NCI-H2196 treated with DMSO at 0.1 percent for 48 hours (cell line): ENCODE measurements at regions not wholly inside any gene's neighbourhood (a gene's known extent, or its start where the extent isn't known, plus 50 kb on each side); places are given as distances from the start of the nearest gene placed in this dataset.

Experiments
- DNase-seq: peaks from one replicate; lab custom pipeline; 2025; ENCODE audit not compliant: unreplicated experiment; lab: John Stamatoyannopoulos, UW

DNA sequence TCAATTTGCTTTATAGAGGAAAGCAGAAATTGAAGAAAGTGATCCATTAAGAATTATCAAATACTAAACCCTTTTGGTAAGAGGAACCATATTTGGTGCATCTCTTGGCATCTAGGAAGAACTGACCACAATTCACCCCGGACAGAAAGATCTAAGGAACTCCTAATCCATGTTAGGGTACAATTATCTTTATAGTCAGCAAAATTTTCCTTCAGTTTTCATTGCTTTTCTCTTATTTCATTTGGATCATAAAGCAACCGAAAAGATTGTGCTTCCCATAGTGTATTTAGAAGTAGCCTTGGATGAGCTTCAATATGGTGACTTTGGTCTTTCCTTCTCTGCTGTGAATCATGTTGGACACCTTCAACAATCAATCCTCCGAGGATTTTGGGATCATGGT, 50.1 kb upstream of the IGFBP5 start:
- no peak for DNase-seq
